GM10266 (cell line): ENCODE measurements at regions not wholly inside any gene's neighbourhood (a gene's known extent, or its start where the extent isn't known, plus 50 kb on each side); places are given as distances from the start of the nearest gene placed in this dataset.

Source experiments
- DNase-seq: peaks from one replicate; pipeline ENCODE4 v3.0.0; 2012; ENCODE audit errors: extremely low spot score
- TF ChIP-seq, protein P1 (sequence below): IDR thresholded peaks from 2 replicates; pipeline ENCODE4 v1.5.1; 2012; ENCODE audit warnings: mild to moderate bottlenecking, low read depth; ENCODE audit not compliant: control insufficient read depth, insufficient read depth; ENCODE audit errors: missing control alignments

- DNase-seq = no peak
- TF ChIP-seq, protein P1, sequence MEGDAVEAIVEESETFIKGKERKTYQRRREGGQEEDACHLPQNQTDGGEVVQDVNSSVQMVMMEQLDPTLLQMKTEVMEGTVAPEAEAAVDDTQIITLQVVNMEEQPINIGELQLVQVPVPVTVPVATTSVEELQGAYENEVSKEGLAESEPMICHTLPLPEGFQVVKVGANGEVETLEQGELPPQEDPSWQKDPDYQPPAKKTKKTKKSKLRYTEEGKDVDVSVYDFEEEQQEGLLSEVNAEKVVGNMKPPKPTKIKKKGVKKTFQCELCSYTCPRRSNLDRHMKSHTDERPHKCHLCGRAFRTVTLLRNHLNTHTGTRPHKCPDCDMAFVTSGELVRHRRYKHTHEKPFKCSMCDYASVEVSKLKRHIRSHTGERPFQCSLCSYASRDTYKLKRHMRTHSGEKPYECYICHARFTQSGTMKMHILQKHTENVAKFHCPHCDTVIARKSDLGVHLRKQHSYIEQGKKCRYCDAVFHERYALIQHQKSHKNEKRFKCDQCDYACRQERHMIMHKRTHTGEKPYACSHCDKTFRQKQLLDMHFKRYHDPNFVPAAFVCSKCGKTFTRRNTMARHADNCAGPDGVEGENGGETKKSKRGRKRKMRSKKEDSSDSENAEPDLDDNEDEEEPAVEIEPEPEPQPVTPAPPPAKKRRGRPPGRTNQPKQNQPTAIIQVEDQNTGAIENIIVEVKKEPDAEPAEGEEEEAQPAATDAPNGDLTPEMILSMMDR = no peak
Measured at GRCh38 chr5:106089073-106089472, 1581.7 kb downstream of the EFNA5 start.

- TF ChIP-seq, protein P1 = no peak
- no peak for DNase-seq
Measured at GRCh38 chr5:106088462-106088861, 1582.3 kb downstream of the EFNA5 start.

GRCh38 chr5:106086352-106086751 lies 1584.4 kb downstream of the EFNA5 start:
- TF ChIP-seq, protein P1 = no peak

GRCh38 chr5:106085556-106085955 lies 1585.2 kb downstream of the EFNA5 start:
- DNase-seq = no peak
- TF ChIP-seq, protein P1 = no peak

More at GRCh38 chr5:106086352-106086751, 1584.4 kb downstream of the EFNA5 start:
- DNase-seq = no peak

GRCh38 chr5:106085136-106085535 lies 1585.6 kb downstream of the EFNA5 start:
- TF ChIP-seq, protein P1 = no peak
- no peak for DNase-seq

- no peak for DNase-seq
- TF ChIP-seq, protein P1 = no peak
Measured at GRCh38 chr5:106080535-106080934, 1590.2 kb downstream of the EFNA5 start.

DNA sequence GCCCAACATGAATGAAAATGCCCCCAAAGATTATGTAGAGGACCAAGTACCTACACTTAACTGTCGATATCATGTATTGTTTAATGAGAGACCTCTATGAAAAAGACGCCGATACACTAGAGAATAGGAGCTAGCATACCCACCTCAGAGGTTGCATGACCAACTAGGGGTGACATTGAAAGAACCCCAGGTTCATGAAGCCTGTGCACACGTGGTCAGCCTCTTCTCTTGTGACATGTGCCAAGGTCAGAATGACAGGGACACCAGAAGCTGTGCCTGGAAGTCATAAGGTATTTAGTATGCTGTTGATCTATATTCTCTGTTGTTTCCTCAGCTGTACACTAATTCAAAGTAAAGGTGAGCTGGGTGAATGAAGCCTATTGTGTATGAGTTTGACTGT lies 1594.1 kb downstream of the EFNA5 start:
- TF ChIP-seq, protein P1 = no peak
- no peak for DNase-seq

- no peak for DNase-seq
Measured at GRCh38 chr5:106072208-106072607, 1598.5 kb downstream of the EFNA5 start.

More at GRCh38 chr5:106072208-106072607, 1598.5 kb downstream of the EFNA5 start:
- TF ChIP-seq, protein P1 = no peak
